ENCODE measurements at regions not wholly inside any gene's neighbourhood (a gene's known extent, or its start where the extent isn't known, plus 50 kb on each side); places are given as distances from the start of the nearest gene placed in this dataset.

- no peak for TF ChIP-seq POLR2AphosphoS5 (IDR thresholded peaks at IDR 0.05; ENCODE audit: low read depth, low read length)
- no peak for TF ChIP-seq CHD7 (IDR thresholded peaks at IDR 0.05; ENCODE audit: insufficient replicate concordance, low read length)
- no peak for TF ChIP-seq KDM1A (IDR thresholded peaks at IDR 0.05; ENCODE audit: borderline replicate concordance, low read length)
- no peak for TF ChIP-seq JUND (IDR thresholded peaks at IDR 0.05; ENCODE audit: low read length)
Measured at GRCh38 chr20:11001302-11001701, 327.5 kb upstream of the JAG1 start (continued).

All from H1 (cell line).